ENCODE measurements at regions not wholly inside any gene's neighbourhood (a gene's known extent, or its start where the extent isn't known, plus 50 kb on each side); places are given as distances from the start of the nearest gene placed in this dataset.

GRCh38 chr5:165173651-165174050 lies 1668.2 kb downstream of the MAT2B start:
- Histone ChIP-seq H3K4me2 (ENCODE audit: control insufficient read depth, insufficient read depth) (no peak overlapping the region), H4K20me1 (ENCODE audit: control insufficient read depth, insufficient read depth) (no peaks in the 10 kb centered on the region), H3K27me3 (replicated peaks in 1 of 2; ENCODE audit: control insufficient read depth in 2 of 2, insufficient read depth in 2 of 2, low read length in 1 of 2) (no peaks in the 10 kb centered on the region), H3K9ac (ENCODE audit: control insufficient read depth, insufficient read depth, low read length) (no peak overlapping the region), H3K27ac (ENCODE audit: control insufficient read depth, insufficient read depth) (no peak overlapping the region), H2AFZ (ENCODE audit: control insufficient read depth, low read depth, low read length) (no peak overlapping the region), H3K4me1 (ENCODE audit: control insufficient read depth, insufficient read depth, low read length) (no peaks in the 10 kb centered on the region), H3K36me3 (ENCODE audit: control insufficient read depth in 2 of 2, insufficient read depth in 2 of 2, low read length in 1 of 2) (no peaks in the 10 kb centered on the region), H3K4me3 (no peak overlapping the region), H3K9me3 (replicated peaks; ENCODE audit: control insufficient read depth, insufficient read depth, low read length) (no peaks in the 10 kb centered on the region), H3K79me2 (ENCODE audit: control insufficient read depth, insufficient read depth, low read length) (no peaks in the 10 kb centered on the region)
- CTCF ChIA-PET: no interaction called here
- 14% methylated on average over 2 of the region's 2 CpGs for WGBS (ENCODE audit: insufficient coverage, insufficient replicate concordance, low lambda C conversion rate, missing lambda C conversion rate)
- ATAC-seq (no peak), DNase-seq (ENCODE audit: low read depth, low spot score) (no peak), FAIRE-seq (no peak)
- POLR2A ChIA-PET: no interaction called here
- intact Hi-C loops (cut with micrococcal nuclease; ENCODE audit: unreplicated experiment): no loop called here
- RAD21 ChIA-PET (ENCODE audit: unreplicated experiment): no interaction called here
- no TSS peak for BruUV-seq (replicated peaks)
- SMC1A ChIA-PET (ENCODE audit: uncharacterized antibody, unreplicated experiment): interaction anchor here (0.6 to 1.1 kb wide), 2 partner anchors 14 to 17 kb away, joined by 3 read pairs; no protein-coding TSS in a partner anchor
- TF ChIP-seq ZBTB40 (IDR thresholded peaks at IDR 0.05; ENCODE audit: borderline replicate concordance) (no peak), GABPA (IDR thresholded peaks at IDR 0.05; ENCODE audit: low read depth) (no peak), ZNF622 (IDR thresholded peaks at IDR 0.05) (no peak), MYB (IDR thresholded peaks at IDR 0.05; ENCODE audit: borderline replicate concordance, low read depth, low read length) (no peak), SREBF1 (IDR thresholded peaks at IDR 0.05; ENCODE audit: low read length) (no peak), ZBED1 (IDR thresholded peaks at IDR 0.05; ENCODE audit: borderline replicate concordance) (no peak), RB1 (IDR thresholded peaks at IDR 0.05; ENCODE audit: borderline replicate concordance) (no peak), EP300 (IDR thresholded peaks at IDR 0.05; ENCODE audit: borderline replicate concordance in 1 of 2, control insufficient read depth in 1 of 2, low read depth in 2 of 2, low read length in 2 of 2) (no peak), EGR1 (IDR thresholded peaks at IDR 0.05; ENCODE audit: borderline replicate concordance in 1 of 2, low read depth in 2 of 2, low read length in 2 of 2) (no peak), NR2C1 (IDR thresholded peaks at IDR 0.05) (no peak), NFXL1 (IDR thresholded peaks at IDR 0.05; ENCODE audit: borderline replicate concordance) (no peak), LARP7 (IDR thresholded peaks at IDR 0.05) (no peak), PRDM15 (CRISPR knock-in tag; IDR thresholded peaks at IDR 0.05) (no peak)
- in situ Hi-C loops (cut with MboI): no loop called here

All from GM12878 (cell line).